ENCODE measurements at regions not wholly inside any gene's neighbourhood (a gene's known extent, or its start where the extent isn't known, plus 50 kb on each side); places are given as distances from the start of the nearest gene placed in this dataset.

DNA sequence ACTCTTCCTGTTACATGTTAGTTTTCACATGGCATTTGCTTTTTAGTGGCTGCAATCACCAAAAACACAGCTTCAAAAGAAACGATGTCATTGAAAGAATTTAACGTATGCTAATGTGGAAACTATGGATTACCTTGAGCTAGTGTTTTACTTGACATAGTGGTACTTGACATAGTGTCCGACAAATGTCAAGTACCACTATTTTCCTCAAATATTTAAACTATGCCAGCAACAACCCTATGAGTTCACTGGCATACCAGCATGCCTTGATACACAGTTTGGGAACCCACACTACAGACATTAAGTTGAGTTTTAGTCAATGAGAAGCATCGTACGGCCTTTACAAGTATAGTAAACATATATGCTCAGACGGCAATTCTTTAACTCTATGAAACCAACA is 560.3 kb downstream of the GALC start:
- no peak overlapping the region for H3K4me2 ChIP-seq (ENCODE audit: low read depth, low read length)
- H3K4me3 ChIP-seq (ENCODE audit: insufficient read depth, low read depth, low read length), result no peak overlapping the region
- H4K8ac ChIP-seq (ENCODE audit: low read depth in 2 of 2, low read length in 2 of 2), result no peak overlapping the region
- TF ChIP-seq CHD1 (IDR thresholded peaks at IDR 0.05; ENCODE audit: low read depth, low read length) (no peak), MAZ (IDR thresholded peaks at IDR 0.05; ENCODE audit: borderline replicate concordance, low read depth, low read length) (no peak), FOS (IDR thresholded peaks at IDR 0.05; ENCODE audit: low read depth, low read length) (no peak), SMC3 (IDR thresholded peaks at IDR 0.05; ENCODE audit: low read depth, low read length) (no peak), CEBPB (IDR thresholded peaks at IDR 0.05; ENCODE audit: low read depth, low read length) (no peak), NFE2L2 (IDR thresholded peaks at IDR 0.05; ENCODE audit: low read depth, low read length) (no peak), POLR2A (IDR thresholded peaks at IDR 0.05; ENCODE audit: low read depth, low read length) (no peak), RAD21 (IDR thresholded peaks at IDR 0.05; ENCODE audit: low read length) (no peak), RFX5 (IDR thresholded peaks at IDR 0.05; ENCODE audit: low read depth, low read length) (no peak), MXI1 (IDR thresholded peaks at IDR 0.05; ENCODE audit: borderline replicate concordance, low read depth, low read length) (no peak), RCOR1 (IDR thresholded peaks at IDR 0.05; ENCODE audit: insufficient replicate concordance, low read length) (no peak), MAFK (IDR thresholded peaks at IDR 0.05; ENCODE audit: low read depth, low read length) (no peak), BHLHE40 (IDR thresholded peaks at IDR 0.05; ENCODE audit: low read depth, low read length) (no peak)
- TF ChIP-seq, protein P1, sequence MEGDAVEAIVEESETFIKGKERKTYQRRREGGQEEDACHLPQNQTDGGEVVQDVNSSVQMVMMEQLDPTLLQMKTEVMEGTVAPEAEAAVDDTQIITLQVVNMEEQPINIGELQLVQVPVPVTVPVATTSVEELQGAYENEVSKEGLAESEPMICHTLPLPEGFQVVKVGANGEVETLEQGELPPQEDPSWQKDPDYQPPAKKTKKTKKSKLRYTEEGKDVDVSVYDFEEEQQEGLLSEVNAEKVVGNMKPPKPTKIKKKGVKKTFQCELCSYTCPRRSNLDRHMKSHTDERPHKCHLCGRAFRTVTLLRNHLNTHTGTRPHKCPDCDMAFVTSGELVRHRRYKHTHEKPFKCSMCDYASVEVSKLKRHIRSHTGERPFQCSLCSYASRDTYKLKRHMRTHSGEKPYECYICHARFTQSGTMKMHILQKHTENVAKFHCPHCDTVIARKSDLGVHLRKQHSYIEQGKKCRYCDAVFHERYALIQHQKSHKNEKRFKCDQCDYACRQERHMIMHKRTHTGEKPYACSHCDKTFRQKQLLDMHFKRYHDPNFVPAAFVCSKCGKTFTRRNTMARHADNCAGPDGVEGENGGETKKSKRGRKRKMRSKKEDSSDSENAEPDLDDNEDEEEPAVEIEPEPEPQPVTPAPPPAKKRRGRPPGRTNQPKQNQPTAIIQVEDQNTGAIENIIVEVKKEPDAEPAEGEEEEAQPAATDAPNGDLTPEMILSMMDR (conservative IDR thresholded peaks at IDR 0.05; ENCODE audit: low read depth, low read length), result no peak
- TF ChIP-seq, protein P2, sequence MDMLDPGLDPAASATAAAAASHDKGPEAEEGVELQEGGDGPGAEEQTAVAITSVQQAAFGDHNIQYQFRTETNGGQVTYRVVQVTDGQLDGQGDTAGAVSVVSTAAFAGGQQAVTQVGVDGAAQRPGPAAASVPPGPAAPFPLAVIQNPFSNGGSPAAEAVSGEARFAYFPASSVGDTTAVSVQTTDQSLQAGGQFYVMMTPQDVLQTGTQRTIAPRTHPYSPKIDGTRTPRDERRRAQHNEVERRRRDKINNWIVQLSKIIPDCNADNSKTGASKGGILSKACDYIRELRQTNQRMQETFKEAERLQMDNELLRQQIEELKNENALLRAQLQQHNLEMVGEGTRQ (IDR thresholded peaks at IDR 0.05; ENCODE audit: low read depth, low read length), result no peak
- H3K9me3 ChIP-seq (ENCODE audit: control insufficient read depth, insufficient read depth, low read length), result peaks cover 2% of the 10 kb centered on the region
- H2BK120ac ChIP-seq (ENCODE audit: low read depth, low read length), result no peak overlapping the region
- no peak overlapping the region for H2AFZ ChIP-seq (replicated peaks; ENCODE audit: low read length, poor library complexity)
- no peak overlapping the region for H2AK5ac ChIP-seq (ENCODE audit: low read depth, low read length)
- H3K36me3 ChIP-seq (ENCODE audit: control insufficient read depth, insufficient read depth, low read length), result no peaks in the 10 kb centered on the region
- no peaks in the 10 kb centered on the region for H3K9me1 ChIP-seq (ENCODE audit: insufficient read depth, low read length)
- H3K27ac ChIP-seq (ENCODE audit: insufficient read depth, low read length), result no peak overlapping the region
- BruUV-seq (replicated peaks), result no TSS peak
- intact Hi-C loops (cut with micrococcal nuclease), result no loop called here
- no peak overlapping the region for H3K4ac ChIP-seq (ENCODE audit: low read depth, low read length)
- no peak overlapping the region for H2BK20ac ChIP-seq (ENCODE audit: low read depth, low read length)
- no peaks in the 10 kb centered on the region for H4K20me1 ChIP-seq (ENCODE audit: insufficient read depth, low read length)
- no peak overlapping the region for H4K5ac ChIP-seq (ENCODE audit: low read depth, low read length)
- ChIA-PET POLR2A (ENCODE audit: unreplicated experiment) (no interaction called here), CTCF (no interaction called here)
- no peak overlapping the region for H2AK9ac ChIP-seq (replicated peaks; ENCODE audit: low read depth, low read length, poor library complexity)
- dilution Hi-C loops (cut with HindIII; ENCODE audit: low sequenced_read_pairs, unreplicated experiment), result no loop called here
- H2BK5ac ChIP-seq (ENCODE audit: low read depth, low read length, poor library complexity, severe bottlenecking), result no peak overlapping the region
- H4K91ac ChIP-seq (ENCODE audit: insufficient read depth, low read depth, low read length), result no peak overlapping the region
- H3K18ac ChIP-seq (ENCODE audit: low read depth, low read length), result no peak overlapping the region
- no peaks in the 10 kb centered on the region for H3K79me1 ChIP-seq (ENCODE audit: low read depth in 1 of 2, low read length in 2 of 2)
- in situ Hi-C loops (cut with MboI; ENCODE audit: low sequenced_read_pairs), result no loop called here
- no peak overlapping the region for H3K9ac ChIP-seq (ENCODE audit: low read depth, low read length)
- H3K4me1 ChIP-seq (ENCODE audit: control insufficient read depth, insufficient read depth, low read length), result peaks cover 2% of the 10 kb centered on the region; the same call in 1 of the 2 replicates
- H3K56ac ChIP-seq (ENCODE audit: extremely low read depth, insufficient read depth, low read length), result no peak overlapping the region
- H3K23ac ChIP-seq (ENCODE audit: low read depth, low read length), result no peak overlapping the region
- no peak for ATAC-seq (ENCODE audit: low read depth)
- no peaks in the 10 kb centered on the region for H3K27me3 ChIP-seq (ENCODE audit: control insufficient read depth, insufficient read depth, low read length)
- no peak for DNase-seq
- H3K14ac ChIP-seq (replicated peaks; ENCODE audit: low read depth, low read length), result no peak overlapping the region
- no peak overlapping the region for H2BK15ac ChIP-seq (ENCODE audit: low read depth, low read length)
- 67% methylated on average over 1 of the region's 6 CpGs; no CpG with 5 or more reads in 1 of the 2 experiments for WGBS, 2 experiments (ENCODE audit: extremely low coverage in 2 of 2, insufficient read length in 1 of 2)

All from IMR-90 (cell line).